ENCODE measurements at regions not wholly inside any gene's neighbourhood (a gene's known extent, or its start where the extent isn't known, plus 50 kb on each side); places are given as distances from the start of the nearest gene placed in this dataset.

- Histone ChIP-seq H3K9me3 (ENCODE audit: low read depth, low read length, poor library complexity, severe bottlenecking) (no peaks in the 10 kb centered on the region), H3K27me3 (replicated peaks; ENCODE audit: insufficient read depth, low read depth, low read length, poor library complexity) (no peaks in the 10 kb centered on the region), H3K27ac (ENCODE audit: low read depth, low read length, poor library complexity, severe bottlenecking) (no peak overlapping the region), H3K36me3 (ENCODE audit: insufficient read depth, low read length, poor library complexity, severe bottlenecking) (no peaks in the 10 kb centered on the region), H3K4me3 (ENCODE audit: low read depth, low read length, poor library complexity, severe bottlenecking) (no peak overlapping the region), H3K4me1 (ENCODE audit: insufficient read depth, low read length, poor library complexity, severe bottlenecking) (peaks cover 17% of the 10 kb centered on the region)
- DNase-seq (ENCODE audit: low spot score): no peak
- ChIA-PET POLR2A (ENCODE audit: low non-redundant PET) (no interaction called here), CTCF (no interaction called here)
- no peak for TF ChIP-seq CTCF (conservative IDR thresholded peaks at IDR 0.05; ENCODE audit: low read depth, low read length)
- no peak for TF ChIP-seq EZH2 (IDR thresholded peaks at IDR 0.05; ENCODE audit: borderline replicate concordance, low read depth, low read length, poor library complexity, severe bottlenecking)
- intact Hi-C loops (cut with micrococcal nuclease; ENCODE audit: unreplicated experiment): no loop called here
- BruUV-seq (replicated peaks): no TSS peak
These were observed 281.3 kb downstream of the DIPK2A start for GRCh38 chr3:144252896-144253295.

GRCh38 chr3:144257381-144257780 is 285.8 kb downstream of the DIPK2A start:
- no peak for TF ChIP-seq CTCF (conservative IDR thresholded peaks at IDR 0.05; ENCODE audit: low read depth, low read length)
- no peak for TF ChIP-seq EZH2 (IDR thresholded peaks at IDR 0.05; ENCODE audit: borderline replicate concordance, low read depth, low read length, poor library complexity, severe bottlenecking)
- Histone ChIP-seq H3K27me3 (replicated peaks; ENCODE audit: insufficient read depth, low read depth, low read length, poor library complexity) (no peaks in the 10 kb centered on the region), H3K27ac (ENCODE audit: low read depth, low read length, poor library complexity, severe bottlenecking) (no peak overlapping the region), H3K4me3 (ENCODE audit: low read depth, low read length, poor library complexity, severe bottlenecking) (no peak overlapping the region), H3K9me3 (ENCODE audit: low read depth, low read length, poor library complexity, severe bottlenecking) (no peaks in the 10 kb centered on the region), H3K36me3 (ENCODE audit: insufficient read depth, low read length, poor library complexity, severe bottlenecking) (no peaks in the 10 kb centered on the region), H3K4me1 (ENCODE audit: insufficient read depth, low read length, poor library complexity, severe bottlenecking) (peaks cover 17% of the 10 kb centered on the region)
- POLR2A ChIA-PET (ENCODE audit: low non-redundant PET): no interaction called here
- CTCF ChIA-PET: no interaction called here
- BruUV-seq (replicated peaks): no TSS peak
- intact Hi-C loops (cut with micrococcal nuclease; ENCODE audit: unreplicated experiment): loop anchor here (5.0 kb wide), 1 partner anchor 285 kb away; the partner anchor contains the start of gene DIPK2A
- no peak for DNase-seq (ENCODE audit: low spot score)

- Histone ChIP-seq H3K27ac (ENCODE audit: low read depth, low read length, poor library complexity, severe bottlenecking) (no peak overlapping the region), H3K4me1 (ENCODE audit: insufficient read depth, low read length, poor library complexity, severe bottlenecking) (peaks cover 17% of the 10 kb centered on the region), H3K36me3 (ENCODE audit: insufficient read depth, low read length, poor library complexity, severe bottlenecking) (no peaks in the 10 kb centered on the region), H3K27me3 (replicated peaks; ENCODE audit: insufficient read depth, low read depth, low read length, poor library complexity) (no peaks in the 10 kb centered on the region), H3K4me3 (ENCODE audit: low read depth, low read length, poor library complexity, severe bottlenecking) (no peak overlapping the region), H3K9me3 (ENCODE audit: low read depth, low read length, poor library complexity, severe bottlenecking) (no peaks in the 10 kb centered on the region)
- DNase-seq (ENCODE audit: low spot score): no peak
- CTCF ChIA-PET: no interaction called here
- TF ChIP-seq CTCF (conservative IDR thresholded peaks at IDR 0.05; ENCODE audit: low read depth, low read length): no peak
- no peak for TF ChIP-seq EZH2 (IDR thresholded peaks at IDR 0.05; ENCODE audit: borderline replicate concordance, low read depth, low read length, poor library complexity, severe bottlenecking)
- intact Hi-C loops (cut with micrococcal nuclease; ENCODE audit: unreplicated experiment): loop anchor here (5.0 kb wide), 1 partner anchor 287 kb away; the partner anchor contains the start of gene DIPK2A
- BruUV-seq (replicated peaks): no TSS peak
- POLR2A ChIA-PET (ENCODE audit: low non-redundant PET): interaction anchor here (0.6 kb wide), 1 partner anchor 557 kb away, joined by 4 read pairs; no protein-coding TSS in a partner anchor
These were observed 287.6 kb downstream of the DIPK2A start for GRCh38 chr3:144259267-144259666.

Data from A673 (cell line).